ENCODE measurements at regions not wholly inside any gene's neighbourhood (a gene's known extent, or its start where the extent isn't known, plus 50 kb on each side); places are given as distances from the start of the nearest gene placed in this dataset.

- in situ Hi-C loops (cut with MboI) (no loop called here), intact Hi-C loops (cut with micrococcal nuclease) (no loop called here)
- Histone ChIP-seq H3K27me3 (ENCODE audit: control insufficient read depth in 2 of 2, insufficient read depth in 2 of 2, low read length in 2 of 2) (no peaks in the 10 kb centered on the region), H3K9me3 (replicated peaks; ENCODE audit: control insufficient read depth, insufficient read depth, low read depth, low read length) (no peaks in the 10 kb centered on the region), H4K20me1 (replicated peaks; ENCODE audit: control insufficient read depth, insufficient read depth, low read length) (no peaks in the 10 kb centered on the region), H2AFZ (ENCODE audit: low read depth, low read length) (no peak overlapping the region), H3K9me1 (ENCODE audit: control insufficient read depth, insufficient read depth, low read length) (no peaks in the 10 kb centered on the region), H3K4me2 (ENCODE audit: insufficient read depth, low read length) (no peak overlapping the region), H3K36me3 (ENCODE audit: control insufficient read depth, insufficient read depth, low read length) (no peaks in the 10 kb centered on the region), H3K4me1 (replicated peaks in 1 of 2; ENCODE audit: control insufficient read depth in 2 of 2, insufficient read depth in 2 of 2, low read length in 2 of 2) (no peaks in the 10 kb centered on the region), H3K9ac (ENCODE audit: insufficient read depth in 1 of 2, low read depth in 2 of 2, low read length in 2 of 2) (no peak overlapping the region), H3K79me2 (ENCODE audit: control insufficient read depth, insufficient read depth, low read length) (no peaks in the 10 kb centered on the region), H3K27ac (ENCODE audit: extremely low read depth, low read depth, low read length) (no peak overlapping the region), H3K4me3 (no peak overlapping the region)
- TF ChIP-seq FOXM1 (IDR thresholded peaks at IDR 0.05; ENCODE audit: low read depth) = no peak
- TF ChIP-seq FOXM1 (CRISPR knock-in tag; IDR thresholded peaks at IDR 0.05; ENCODE audit: low read depth) = no peak
- no peak for TF ChIP-seq ZNF146 (CRISPR knock-in tag; IDR thresholded peaks at IDR 0.05; ENCODE audit: unreplicated experiment)
- BruUV-seq (replicated peaks) = no TSS peak
- WGBS (ENCODE audit: insufficient coverage, low coverage, missing lambda C conversion rate) = 0% methylated on average over 3 of the region's 3 CpGs
- ATAC-seq (no peak), FAIRE-seq (no peak), DNase-seq (ENCODE audit: extremely low read depth in 1 of 4, low spot score in 3 of 4) (no peak)
- CTCF ChIA-PET (ENCODE audit: low intra/inter-chr PET ratio) = no interaction called here
- POLR2A ChIA-PET = no interaction called here
Measured at GRCh38 chr12:67088401-67089118, 180.6 kb upstream of the CAND1 start.

GRCh38 chr12:67091204-67091603, 178.0 kb upstream of the CAND1 start:
- ChIA-PET CTCF (ENCODE audit: low intra/inter-chr PET ratio) (no interaction called here), POLR2A (no interaction called here)
- no peak for FAIRE-seq

More at GRCh38 chr12:67091204-67091603, 178.0 kb upstream of the CAND1 start:
- H3K4me1 ChIP-seq (replicated peaks in 1 of 2; ENCODE audit: control insufficient read depth in 2 of 2, insufficient read depth in 2 of 2, low read length in 2 of 2) = no peaks in the 10 kb centered on the region
- BruUV-seq (replicated peaks) = no TSS peak
- DNase-seq (ENCODE audit: extremely low read depth in 1 of 4, low spot score in 3 of 4) = no peak
- no peak for ATAC-seq
- H4K20me1 ChIP-seq (replicated peaks; ENCODE audit: control insufficient read depth, insufficient read depth, low read length) = no peaks in the 10 kb centered on the region
- 0% methylated on average over 3 of the region's 3 CpGs for WGBS (ENCODE audit: insufficient coverage, low coverage, missing lambda C conversion rate)
- no peaks in the 10 kb centered on the region for H3K9me1 ChIP-seq (ENCODE audit: control insufficient read depth, insufficient read depth, low read length)
- no peak overlapping the region for H2AFZ ChIP-seq (ENCODE audit: low read depth, low read length)
- no peak overlapping the region for H3K4me2 ChIP-seq (ENCODE audit: insufficient read depth, low read length)
- H3K4me3 ChIP-seq = no peak overlapping the region
- in situ Hi-C loops (cut with MboI) = no loop called here
- no peaks in the 10 kb centered on the region for H3K36me3 ChIP-seq (ENCODE audit: control insufficient read depth, insufficient read depth, low read length)
- no peak overlapping the region for H3K9ac ChIP-seq (ENCODE audit: insufficient read depth in 1 of 2, low read depth in 2 of 2, low read length in 2 of 2)
- H3K9me3 ChIP-seq (replicated peaks; ENCODE audit: control insufficient read depth, insufficient read depth, low read depth, low read length) = no peaks in the 10 kb centered on the region
- no peak overlapping the region for H3K27ac ChIP-seq (ENCODE audit: extremely low read depth, low read depth, low read length)
- no peaks in the 10 kb centered on the region for H3K79me2 ChIP-seq (ENCODE audit: control insufficient read depth, insufficient read depth, low read length)
- TF ChIP-seq ZNF449 (CRISPR knock-in tag; IDR thresholded peaks at IDR 0.05) = no peak
- no peak for TF ChIP-seq PHF20 (IDR thresholded peaks at IDR 0.05; ENCODE audit: partially characterized antibody)
- TF ChIP-seq XRCC5 (IDR thresholded peaks at IDR 0.05; ENCODE audit: low read depth, low read length) = no peak
- no peak for TF ChIP-seq SRSF3 (IDR thresholded peaks at IDR 0.05; ENCODE audit: insufficient read depth, low read length)
- TF ChIP-seq HIVEP1 (CRISPR knock-in tag; IDR thresholded peaks at IDR 0.05) = no peak
- TF ChIP-seq TRIM25 (IDR thresholded peaks at IDR 0.05; ENCODE audit: borderline replicate concordance) = no peak
- TF ChIP-seq ZNF512 (tag; IDR thresholded peaks at IDR 0.05) = no peak
- TF ChIP-seq NBN (IDR thresholded peaks at IDR 0.05; ENCODE audit: low read depth) = no peak
- intact Hi-C loops (cut with micrococcal nuclease) = no loop called here
- no peaks in the 10 kb centered on the region for H3K27me3 ChIP-seq (ENCODE audit: control insufficient read depth in 2 of 2, insufficient read depth in 2 of 2, low read length in 2 of 2)

All from K562 (cell line).